ENCODE measurements at regions not wholly inside any gene's neighbourhood (a gene's known extent, or its start where the extent isn't known, plus 50 kb on each side); places are given as distances from the start of the nearest gene placed in this dataset.
"Not testable (repeated sequence)": the region's sequence is repeated elsewhere in the genome, so short reads cannot be mapped to it uniquely, and the experiment has no call there.

GRCh38 chr2:239818531-239819011 lies 206.6 kb downstream of the NDUFA10 start:
- no peaks in the 10 kb centered on the region for H3K27me3 ChIP-seq
- peak overlapping the region in 10 of 11 experiments; percentile 77 to 91 (median 82); a peak in 20 of 22 replicates for H3K4me2 ChIP-seq

GRCh38 chr2:239818086-239818485 lies 207.1 kb downstream of the NDUFA10 start:
- no peak overlapping the region; a peak in 1 of 22 replicates for H3K9ac ChIP-seq
- H3K4me3 ChIP-seq: no peak overlapping the region
- H3K36me3 ChIP-seq: no peaks in the 10 kb centered on the region
- peaks cover 62 to 80% (median 71%) of the 10 kb centered on the region in 10 experiments for H3K4me1 ChIP-seq
- H3K27me3 ChIP-seq: no peaks in the 10 kb centered on the region
- H4K20me1 ChIP-seq: no peaks in the 10 kb centered on the region; a peak in 1 of 22 replicates
- H3K27ac ChIP-seq: no peak overlapping the region
- peak overlapping the region in 9 of 11 experiments; percentile 80 to 91 (median 83); a peak in 17 of 22 replicates for H3K4me2 ChIP-seq
- no peak for TF ChIP-seq Cebpa-rat (IDR thresholded peaks at IDR 0.05)
- H3K9me3 ChIP-seq (replicated peaks in 1 of 11): peaks cover 0 to 13% (median 0%) of the 10 kb centered on the region in 11 experiments; a peak in 1 of 22 replicates

More at GRCh38 chr2:239818531-239819011, 206.6 kb downstream of the NDUFA10 start:
- no peaks in the 10 kb centered on the region; a peak in 1 of 22 replicates for H4K20me1 ChIP-seq
- peaks cover 0 to 13% (median 0%) of the 10 kb centered on the region in 11 experiments; a peak in 1 of 22 replicates for H3K9me3 ChIP-seq (replicated peaks in 1 of 11)
- no peak overlapping the region; a peak in 1 of 22 replicates for H3K9ac ChIP-seq
- TF ChIP-seq Cebpa-rat (IDR thresholded peaks at IDR 0.05): no peak
- H3K4me3 ChIP-seq: no peak overlapping the region
- no peak overlapping the region for H3K27ac ChIP-seq
- H3K4me1 ChIP-seq: peaks cover 62 to 80% (median 67%) of the 10 kb centered on the region in 10 experiments
- no peaks in the 10 kb centered on the region for H3K36me3 ChIP-seq

- not testable (repeated sequence) for H3K27me3 ChIP-seq, H3K9ac ChIP-seq, H4K20me1 ChIP-seq, H3K36me3 ChIP-seq, H3K4me3 ChIP-seq
- H3K4me2 ChIP-seq: peak overlapping the region; percentile 60 to 91 (median 67)
- peak overlapping the region in 2 of 11 experiments; percentile 1 to 11; a peak in 1 of 22 replicates for H3K27ac ChIP-seq
- peaks cover 56 to 78% (median 70%) of the 10 kb centered on the region in 10 experiments for H3K4me1 ChIP-seq
- H3K9me3 ChIP-seq (replicated peaks in 1 of 11): peaks cover 0 to 13% (median 0%) of the 10 kb centered on the region in 11 experiments; a peak in 1 of 22 replicates
Observed at GRCh38 chr2:239817468-239818031, 207.6 kb downstream of the NDUFA10 start.

GRCh38 chr2:239816576-239817467 lies 208.3 kb downstream of the NDUFA10 start:
- Histone ChIP-seq H3K27ac (peak overlapping the region in 2 of 11 experiments; percentile 1 to 11; a peak in 1 of 22 replicates), H3K4me1 (peaks cover 49 to 72% (median 67%) of the 10 kb centered on the region in 10 experiments), H3K4me3 (no peak overlapping the region), H3K9ac (no peak overlapping the region), H3K4me2 (peak overlapping the region; percentile 60 to 91 (median 67)), H3K9me3 (replicated peaks in 1 of 11) (peaks cover 0 to 13% (median 0%) of the 10 kb centered on the region in 11 experiments; a peak in 1 of 22 replicates), H3K36me3 (no peaks in the 10 kb centered on the region), H4K20me1 (no peaks in the 10 kb centered on the region; a peak in 1 of 22 replicates), H3K27me3 (no peaks in the 10 kb centered on the region)
- no peak for TF ChIP-seq Cebpa-rat (IDR thresholded peaks at IDR 0.05)

GRCh38 chr2:239815671-239816070 lies 209.5 kb downstream of the NDUFA10 start:
- H3K9ac ChIP-seq: no peak overlapping the region
- no peaks in the 10 kb centered on the region; a peak in 1 of 22 replicates for H4K20me1 ChIP-seq
- peak overlapping the region; percentile 29 to 91 (median 65); a peak in 19 of 22 replicates for H3K4me2 ChIP-seq
- H3K9me3 ChIP-seq (replicated peaks in 1 of 11): peaks cover 0 to 13% (median 0%) of the 10 kb centered on the region in 11 experiments; a peak in 1 of 22 replicates
- peaks cover 40 to 68% (median 60%) of the 10 kb centered on the region in 10 experiments for H3K4me1 ChIP-seq
- no peaks in the 10 kb centered on the region for H3K36me3 ChIP-seq
- H3K27me3 ChIP-seq: no peaks in the 10 kb centered on the region
- no peak overlapping the region for H3K4me3 ChIP-seq
- H3K27ac ChIP-seq: no peak overlapping the region
- TF ChIP-seq Cebpa-rat (IDR thresholded peaks at IDR 0.05): no peak

- Histone ChIP-seq H3K4me1 (peaks cover 33 to 61% (median 54%) of the 10 kb centered on the region in 10 experiments), H4K20me1 (no peaks in the 10 kb centered on the region; a peak in 1 of 22 replicates), H3K4me2 (peak overlapping the region in 9 of 11 experiments; percentile 12 to 91 (median 66); a peak in 12 of 22 replicates), H3K4me3 (no peak overlapping the region), H3K27me3 (no peaks in the 10 kb centered on the region), H3K27ac (no peak overlapping the region), H3K9me3 (replicated peaks in 1 of 11) (peaks cover 0 to 13% (median 0%) of the 10 kb centered on the region in 11 experiments; a peak in 1 of 22 replicates), H3K36me3 (no peaks in the 10 kb centered on the region), H3K9ac (no peak overlapping the region)
- TF ChIP-seq Cebpa-rat (IDR thresholded peaks at IDR 0.05): no peak
Observed at GRCh38 chr2:239814861-239815601, 210.1 kb downstream of the NDUFA10 start.

GRCh38 chr2:239814116-239814860 lies 210.9 kb downstream of the NDUFA10 start:
- TF ChIP-seq Cebpa-rat (IDR thresholded peaks at IDR 0.05): no peak
- H3K4me3 ChIP-seq: no peak overlapping the region
- H3K27ac ChIP-seq: no peak overlapping the region
- H3K4me1 ChIP-seq: peaks cover 26 to 58% (median 49%) of the 10 kb centered on the region in 10 experiments
- H3K4me2 ChIP-seq: no peak overlapping the region; a peak in 2 of 22 replicates
- H3K9me3 ChIP-seq (replicated peaks in 1 of 11): peaks cover 0 to 13% (median 0%) of the 10 kb centered on the region in 11 experiments; a peak in 1 of 22 replicates
- no peak overlapping the region for H3K9ac ChIP-seq
- no peaks in the 10 kb centered on the region for H4K20me1 ChIP-seq
- no peaks in the 10 kb centered on the region for H3K36me3 ChIP-seq
- H3K27me3 ChIP-seq: no peaks in the 10 kb centered on the region
